Trophoblast cell (in vitro differentiated cells and primary cell): ENCODE measurements at regions not wholly inside any gene's neighbourhood (a gene's known extent, or its start where the extent isn't known, plus 50 kb on each side); places are given as distances from the start of the nearest gene placed in this dataset.

Experiments
- DNase-seq, 2 donors: peaks; one replicate each; pipeline ENCODE4 v3.0.0-alpha.2; 2016
- H2AFZ ChIP-seq: 2 replicates; pipeline ENCODE4 v1.6.1; 2013; ENCODE audit warnings: low read length, moderate library complexity, mild to moderate bottlenecking; ENCODE audit not compliant: insufficient read depth, poor library complexity
- H2AK5ac ChIP-seq: 2 replicates; pipeline ENCODE4 v1.6.1; 2013; ENCODE audit warnings: mild to moderate bottlenecking, low read length
- H2BK120ac ChIP-seq: 2 replicates; pipeline ENCODE4 v1.6.1; 2013; ENCODE audit warnings: low read length, mild to moderate bottlenecking, moderate library complexity; ENCODE audit not compliant: insufficient read depth, poor library complexity
- H2BK12ac ChIP-seq: 2 replicates; pipeline ENCODE4 v1.6.1; 2013; ENCODE audit warnings: mild to moderate bottlenecking, low read length, moderate library complexity
- H2BK5ac ChIP-seq: 2 replicates; pipeline ENCODE4 v1.6.1; 2013; ENCODE audit warnings: low read length, low read depth, moderate library complexity, mild to moderate bottlenecking; ENCODE audit not compliant: poor library complexity
- H3K14ac ChIP-seq: 2 replicates; pipeline ENCODE4 v1.6.1; 2013; ENCODE audit warnings: mild to moderate bottlenecking, low read length
- H3K18ac ChIP-seq: 2 replicates; pipeline ENCODE4 v1.6.1; 2013; ENCODE audit warnings: mild to moderate bottlenecking, low read length
- H3K23ac ChIP-seq: 2 replicates; pipeline ENCODE4 v1.6.1; 2013; ENCODE audit warnings: low read length
- H3K27ac ChIP-seq: 2 replicates; pipeline ENCODE4 v1.5.1; 2013; ENCODE audit warnings: low read depth, mild to moderate bottlenecking, inconsistent platforms, low read length, moderate library complexity
- H3K27me3 ChIP-seq: 2 replicates; pipeline ENCODE4 v1.6.1; 2013; ENCODE audit warnings: inconsistent platforms, mild to moderate bottlenecking, low read length, moderate library complexity; ENCODE audit not compliant: insufficient read depth
- H3K36me3 ChIP-seq, 2 experiments: 1 replicate in 1 of 2; 2 replicates in 1 of 2; pipeline ENCODE4 v1.6.1; 2013; ENCODE audit warnings: low read length in 2 of 2, mild to moderate bottlenecking in 2 of 2, moderate library complexity in 1 of 2; ENCODE audit not compliant: insufficient read depth in 2 of 2, control insufficient read depth in 1 of 2
- H3K4ac ChIP-seq: 2 replicates; pipeline ENCODE4 v1.6.1; 2013; ENCODE audit warnings: low read depth, mild to moderate bottlenecking, low read length, moderate library complexity
- H3K4me1 ChIP-seq, 2 experiments: 1 replicate in 1 of 2; 2 replicates in 1 of 2; pipeline ENCODE4 v1.6.1; 2013; ENCODE audit warnings: low read length in 2 of 2, mild to moderate bottlenecking in 2 of 2, moderate library complexity in 1 of 2; ENCODE audit not compliant: insufficient read depth in 2 of 2, control insufficient read depth in 1 of 2
- H3K4me2 ChIP-seq: 2 replicates; pipeline ENCODE4 v1.6.1; 2013; ENCODE audit warnings: inconsistent platforms, mild to moderate bottlenecking, low read length, moderate library complexity
- H3K4me3 ChIP-seq: 2 replicates; pipeline ENCODE4 v1.5.1; 2013; ENCODE audit warnings: mild to moderate bottlenecking, low read depth, low read length, inconsistent platforms
- H3K79me1 ChIP-seq: one replicate; pipeline ENCODE4 v1.6.1; 2013; ENCODE audit warnings: low read length
- H3K79me2 ChIP-seq: 2 replicates; pipeline ENCODE4 v1.6.1; 2013; ENCODE audit warnings: low read length, mild to moderate bottlenecking; ENCODE audit not compliant: control insufficient read depth, insufficient read depth, poor library complexity
- H3K9ac ChIP-seq: 2 replicates; pipeline ENCODE4 v1.6.1; 2013; ENCODE audit warnings: mild to moderate bottlenecking, low read length
- H3K9me3 ChIP-seq: 2 replicates; pipeline ENCODE4 v1.6.1; 2013; ENCODE audit warnings: low read depth, mild to moderate bottlenecking, control low read depth, inconsistent platforms, low read length; ENCODE audit not compliant: insufficient read depth
- H4K12ac ChIP-seq: 2 replicates; pipeline ENCODE4 v1.6.1; 2013; ENCODE audit warnings: low read depth, mild to moderate bottlenecking, low read length, moderate library complexity
- H4K8ac ChIP-seq: 2 replicates; pipeline ENCODE4 v1.6.1; 2013; ENCODE audit warnings: low read depth, mild to moderate bottlenecking, low read length, moderate library complexity
- H4K91ac ChIP-seq: one replicate; pipeline ENCODE4 v1.6.1; 2013; ENCODE audit warnings: low read depth, mild to moderate bottlenecking, low read length, moderate library complexity
- WGBS: extraction: QIAGEN DNeasy Blood & Tissue Kit; methylation state at CpG from one replicate; pipeline ENCODE4 v1.1.7; 2013; ENCODE audit warnings: missing lambda C conversion rate; ENCODE audit not compliant: insufficient read length, insufficient coverage; ENCODE audit errors: extremely low coverage; 5-methylcytosine and 5-hydroxymethylcytosine counted together

GRCh38 chr1:110766336-110766647, 91.6 kb upstream of the KCNA3 start:
- no peak overlapping the region for H4K12ac ChIP-seq
- H4K91ac ChIP-seq, result no peak overlapping the region
- peaks cover 0 to 2% of the 10 kb centered on the region in 2 experiments for H3K4me1 ChIP-seq
- no peaks in the 10 kb centered on the region for H3K9me3 ChIP-seq
- H3K27me3 ChIP-seq, result no peaks in the 10 kb centered on the region
- H3K4ac ChIP-seq, result no peak overlapping the region
- H3K23ac ChIP-seq, result no peak overlapping the region
- no peak overlapping the region for H3K4me2 ChIP-seq
- no peak overlapping the region for H2BK12ac ChIP-seq
- no peak overlapping the region for H2BK120ac ChIP-seq
- DNase-seq, result no peak
- H2AFZ ChIP-seq, result no peak overlapping the region
- no peak overlapping the region for H4K8ac ChIP-seq
- H3K4me3 ChIP-seq, result no peak overlapping the region
- no peaks in the 10 kb centered on the region for H3K79me2 ChIP-seq
- peaks cover 2% of the 10 kb centered on the region for H3K79me1 ChIP-seq
- no peak overlapping the region for H3K14ac ChIP-seq
- no peaks in the 10 kb centered on the region for H3K36me3 ChIP-seq
- H2BK5ac ChIP-seq, result no peak overlapping the region
- H2AK5ac ChIP-seq, result no peak overlapping the region
- no peak overlapping the region for H3K27ac ChIP-seq
- no peak overlapping the region for H3K18ac ChIP-seq
- no peak overlapping the region for H3K9ac ChIP-seq
- WGBS, result no CpG with 5 or more reads among the region's 1 CpG

GRCh38 chr1:110765640-110766335, 91.0 kb upstream of the KCNA3 start:
- Histone ChIP-seq H3K9ac (no peak overlapping the region), H2AK5ac (no peak overlapping the region), H4K12ac (no peak overlapping the region), H4K8ac (no peak overlapping the region), H3K4me1 (peaks cover 0 to under 1% of the 10 kb centered on the region in 2 experiments), H3K9me3 (no peaks in the 10 kb centered on the region), H3K18ac (no peak overlapping the region), H2BK12ac (no peak overlapping the region), H2AFZ (no peak overlapping the region), H3K79me2 (no peaks in the 10 kb centered on the region), H3K4ac (no peak overlapping the region), H3K79me1 (no peaks in the 10 kb centered on the region), H3K36me3 (no peaks in the 10 kb centered on the region), H3K4me2 (no peak overlapping the region), H3K23ac (no peak overlapping the region), H2BK5ac (no peak overlapping the region), H3K14ac (no peak overlapping the region), H4K91ac (no peak overlapping the region), H3K27me3 (no peaks in the 10 kb centered on the region), H3K27ac (no peak overlapping the region), H2BK120ac (no peak overlapping the region), H3K4me3 (no peak overlapping the region)
- no CpG with 5 or more reads among the region's 5 CpGs for WGBS
- peak; percentile 43 to 80 for DNase-seq

GRCh38 chr1:110763149-110763548, 88.4 kb upstream of the KCNA3 start:
- H4K8ac ChIP-seq, result no peak overlapping the region
- H3K36me3 ChIP-seq, result no peaks in the 10 kb centered on the region
- no peaks in the 10 kb centered on the region for H3K79me1 ChIP-seq
- no peak overlapping the region for H3K4ac ChIP-seq
- H3K27me3 ChIP-seq, result no peaks in the 10 kb centered on the region
- no peak overlapping the region for H2BK5ac ChIP-seq
- H2BK12ac ChIP-seq, result no peak overlapping the region
- no peak overlapping the region for H4K12ac ChIP-seq
- no peaks in the 10 kb centered on the region for H3K79me2 ChIP-seq
- H3K4me1 ChIP-seq, result no peaks in the 10 kb centered on the region
- H3K23ac ChIP-seq, result no peak overlapping the region
- H3K9ac ChIP-seq, result no peak overlapping the region
- no peak for DNase-seq
- H2AK5ac ChIP-seq, result no peak overlapping the region
- H2BK120ac ChIP-seq, result no peak overlapping the region
- H2AFZ ChIP-seq, result no peak overlapping the region
- no peak overlapping the region for H3K27ac ChIP-seq
- H3K9me3 ChIP-seq, result no peaks in the 10 kb centered on the region
- no peak overlapping the region for H3K14ac ChIP-seq
- H3K4me3 ChIP-seq, result no peak overlapping the region
- no CpG with 5 or more reads among the region's 4 CpGs for WGBS
- H3K18ac ChIP-seq, result no peak overlapping the region
- no peak overlapping the region for H3K4me2 ChIP-seq
- H4K91ac ChIP-seq, result no peak overlapping the region

GRCh38 chr1:110760321-110760720, 85.6 kb upstream of the KCNA3 start:
- no CpG with 5 or more reads among the region's 2 CpGs for WGBS
- Histone ChIP-seq H3K27me3 (no peaks in the 10 kb centered on the region), H2AFZ (no peak overlapping the region), H3K9ac (no peak overlapping the region), H3K23ac (no peak overlapping the region), H2BK5ac (no peak overlapping the region), H3K4me2 (no peak overlapping the region), H3K27ac (no peak overlapping the region), H3K9me3 (no peaks in the 10 kb centered on the region), H2BK120ac (no peak overlapping the region), H3K79me1 (no peaks in the 10 kb centered on the region), H3K4ac (no peak overlapping the region), H3K4me3 (no peak overlapping the region), H3K4me1 (no peaks in the 10 kb centered on the region), H2BK12ac (no peak overlapping the region), H3K14ac (no peak overlapping the region), H4K8ac (no peak overlapping the region), H3K36me3 (no peaks in the 10 kb centered on the region), H3K18ac (no peak overlapping the region), H3K79me2 (no peaks in the 10 kb centered on the region), H4K91ac (no peak overlapping the region), H2AK5ac (no peak overlapping the region), H4K12ac (no peak overlapping the region)
- no peak for DNase-seq
